NCI-H2227 (cell line): ENCODE measurements at regions not wholly inside any gene's neighbourhood (a gene's known extent, or its start where the extent isn't known, plus 50 kb on each side); places are given as distances from the start of the nearest gene placed in this dataset.

Experiments
- DNase-seq: peaks from one replicate; lab custom pipeline; 2025; ENCODE audit not compliant: unreplicated experiment; lab: John Stamatoyannopoulos, UW

DNA sequence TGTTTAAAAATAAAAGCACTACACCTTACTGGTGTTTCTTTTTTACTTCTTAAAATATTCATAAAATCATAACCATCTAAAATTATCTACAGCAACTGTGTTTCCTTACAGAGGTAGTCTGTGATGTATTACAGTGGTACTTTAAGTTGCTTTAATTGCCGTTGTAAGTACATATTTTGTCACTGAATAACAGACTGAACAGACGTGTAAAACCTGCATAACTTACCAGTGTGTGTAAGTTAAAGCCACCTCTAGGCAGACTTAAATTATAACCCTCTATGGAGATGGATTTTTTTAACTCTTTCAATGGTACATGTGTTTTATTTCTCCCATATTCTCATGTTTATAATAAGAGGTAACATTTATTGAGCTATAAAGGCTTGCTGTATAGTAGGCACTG lies 166.8 kb downstream of the NR4A2 start:
- no peak for DNase-seq

DNA sequence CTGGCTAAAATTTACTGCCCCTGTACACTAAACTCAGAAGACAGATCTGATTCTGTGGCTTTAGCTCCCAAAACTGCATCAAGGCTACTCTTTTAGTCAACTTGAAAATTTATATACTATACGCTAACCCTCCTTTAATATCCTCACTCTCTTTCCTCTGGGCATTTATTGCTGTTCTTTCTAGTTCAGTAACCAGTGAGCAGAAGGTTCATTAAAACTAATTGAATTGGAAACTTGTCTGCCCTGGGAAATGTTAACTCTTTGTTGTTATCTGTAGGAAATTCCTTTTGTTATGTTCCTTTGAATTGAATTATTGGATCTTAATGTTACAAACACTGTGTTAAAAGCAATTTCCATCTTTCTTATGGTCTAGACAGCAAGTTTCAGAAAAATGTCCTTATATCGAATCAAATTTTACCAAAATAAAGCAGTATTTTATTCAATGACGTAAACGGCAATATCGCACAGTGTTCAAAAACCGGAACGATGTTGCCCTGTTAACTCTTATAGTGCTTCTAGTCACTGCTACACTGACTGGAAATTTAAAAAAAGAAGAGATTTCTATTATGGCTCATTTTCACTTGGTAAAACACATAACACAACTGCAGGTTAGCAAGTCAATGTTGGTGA lies 168.3 kb downstream of the NR4A2 start:
- DNase-seq, result no peak

DNA sequence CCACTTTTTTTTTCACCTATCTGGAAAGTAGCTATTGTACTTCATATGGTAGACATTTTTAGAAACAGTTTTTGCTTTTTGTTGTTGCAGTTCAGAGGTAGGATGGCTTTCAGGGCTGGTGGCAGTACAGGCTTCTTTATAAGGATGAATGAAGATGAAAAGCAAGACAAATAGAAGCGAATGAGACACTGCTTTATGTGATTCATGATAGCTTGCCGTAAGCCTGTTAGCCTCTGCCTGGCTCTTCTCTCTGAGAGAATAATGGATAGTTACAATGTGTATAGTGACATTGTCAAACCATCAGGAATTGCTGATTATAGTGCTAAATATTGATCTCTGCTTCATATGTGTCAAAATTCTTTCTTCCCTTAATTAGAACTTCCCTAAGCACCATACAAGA lies 173.7 kb downstream of the NR4A2 start:
- DNase-seq, result peak; percentile 17

DNA sequence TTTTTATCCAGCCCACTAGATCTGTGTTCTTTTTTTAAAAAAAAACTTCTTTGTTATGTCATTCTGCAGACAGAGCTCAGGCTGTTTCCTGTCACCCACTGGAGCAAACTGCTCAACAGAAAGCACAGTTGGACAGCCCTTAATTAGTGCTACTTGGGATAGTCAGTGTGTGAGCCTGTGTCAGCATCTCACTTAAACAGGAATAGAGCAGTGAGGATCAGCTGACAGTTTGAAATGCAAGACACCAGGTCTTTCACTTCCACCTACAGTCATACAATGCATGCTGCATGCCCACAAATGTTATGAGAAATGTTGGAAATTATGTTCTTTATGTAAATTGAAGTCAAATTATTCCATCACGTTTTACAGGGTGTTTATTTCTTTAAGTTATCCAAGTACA lies 174.9 kb downstream of the NR4A2 start:
- peak; percentile 11 for DNase-seq

DNA sequence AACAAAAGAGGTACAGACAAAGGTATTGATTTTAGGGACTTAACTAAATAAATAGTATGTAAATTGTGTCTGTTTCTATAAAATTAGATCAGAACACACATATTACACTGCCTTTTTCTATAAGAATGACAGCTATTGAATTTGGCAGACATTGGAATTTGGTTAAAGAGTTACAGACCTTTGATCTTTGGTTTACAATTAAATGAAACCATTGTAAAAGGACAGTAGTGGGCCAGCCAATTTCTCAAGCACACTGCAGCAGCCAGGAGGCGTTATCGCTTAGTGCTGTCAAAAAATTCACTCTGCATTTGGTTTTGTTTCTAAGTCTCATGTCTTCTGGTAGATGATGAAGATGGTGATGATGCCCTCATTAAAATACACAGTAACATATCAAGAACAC lies 175.9 kb downstream of the NR4A2 start:
- DNase-seq, result no peak

DNA sequence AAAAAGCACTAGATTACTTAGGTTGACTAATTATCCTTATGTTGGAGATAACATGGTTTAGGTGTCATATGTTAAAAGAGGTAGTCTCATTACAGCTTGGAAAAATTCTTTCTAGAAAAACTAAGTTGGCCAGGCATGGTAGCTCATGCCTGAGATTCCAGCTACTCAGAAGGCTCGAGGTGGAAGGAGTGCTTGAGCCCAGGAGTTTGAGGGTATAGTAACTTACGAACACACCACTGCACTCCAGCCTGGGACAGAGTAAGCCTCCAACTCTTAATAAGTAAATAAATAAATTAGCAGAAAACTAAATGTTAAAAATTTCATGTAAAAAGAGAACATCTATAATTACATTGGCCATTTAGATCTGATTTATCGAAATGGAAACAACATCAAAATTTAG lies 177.2 kb downstream of the NR4A2 start:
- DNase-seq, result no peak

DNA sequence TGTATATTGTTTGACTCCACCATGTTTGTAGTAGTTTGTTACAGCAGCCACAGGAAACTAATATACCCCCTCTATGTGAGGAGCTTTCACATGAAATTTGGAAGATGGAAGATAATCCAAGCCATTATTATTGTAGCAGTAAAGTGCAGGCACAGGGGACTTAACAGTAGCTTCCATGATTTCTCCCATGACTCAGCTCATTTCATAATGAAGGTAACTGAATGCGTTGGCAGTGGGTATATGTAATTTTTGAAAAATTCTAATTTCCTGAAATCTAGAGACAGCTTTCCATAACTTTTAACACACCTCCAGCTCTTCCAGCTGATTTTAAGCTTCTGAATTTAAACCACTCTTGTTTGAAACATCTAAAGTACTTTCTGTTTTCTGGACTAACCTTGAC lies 181.2 kb downstream of the NR4A2 start:
- no peak for DNase-seq

DNA sequence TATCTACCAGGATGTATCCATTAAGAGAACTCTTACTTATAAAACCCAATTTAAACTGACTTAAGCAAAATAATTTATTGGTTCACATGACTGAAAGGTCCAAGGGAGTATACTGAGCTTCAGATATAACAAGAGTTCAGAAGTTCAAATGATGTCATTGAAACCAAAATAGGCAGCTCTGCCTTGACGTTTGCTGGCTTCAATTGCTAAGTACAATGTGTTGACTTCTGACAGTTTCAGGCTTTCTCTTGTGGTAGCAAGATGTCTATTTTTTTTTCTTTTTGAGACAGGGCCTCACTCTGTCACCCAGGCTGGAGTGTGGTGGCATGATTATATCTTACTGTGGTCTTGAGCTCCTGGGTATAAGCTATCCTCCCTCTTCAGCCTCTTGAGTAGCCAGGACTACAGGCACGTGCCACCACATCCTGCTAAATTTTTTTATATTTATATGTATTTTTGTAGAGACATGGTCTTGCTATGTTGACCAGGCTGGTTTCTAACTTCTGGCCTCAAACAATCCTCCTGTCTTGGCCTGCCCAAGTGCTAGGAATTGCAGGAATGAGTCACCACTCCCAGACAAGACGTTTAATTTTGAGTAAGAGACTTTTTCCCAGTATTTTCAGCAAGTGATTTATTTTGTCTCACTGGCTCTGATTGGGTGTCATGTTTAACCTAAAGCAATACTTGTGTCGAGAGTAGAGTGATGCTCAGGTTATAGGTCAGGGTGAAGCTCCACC lies 184.8 kb downstream of the NR4A2 start:
- DNase-seq, result peak; percentile 10

DNA sequence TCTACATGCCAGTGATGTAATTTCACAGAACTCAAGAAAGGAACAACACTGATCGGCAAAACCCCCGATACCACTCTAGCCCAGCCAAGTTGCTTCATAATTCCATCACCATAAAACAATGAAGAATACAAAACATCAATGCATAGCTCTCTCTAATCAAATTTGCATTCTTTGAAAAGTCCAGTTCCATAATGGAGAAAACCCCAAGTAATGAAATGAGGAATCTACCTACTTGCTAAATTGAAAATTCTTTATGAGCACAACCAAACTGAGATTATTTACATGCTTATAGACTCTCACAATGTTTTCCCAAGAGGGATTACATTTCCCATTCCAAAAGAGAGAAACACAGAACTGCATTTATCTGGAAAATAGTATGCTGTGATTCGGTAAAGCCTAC lies 186.5 kb downstream of the NR4A2 start:
- DNase-seq, result no peak

DNA sequence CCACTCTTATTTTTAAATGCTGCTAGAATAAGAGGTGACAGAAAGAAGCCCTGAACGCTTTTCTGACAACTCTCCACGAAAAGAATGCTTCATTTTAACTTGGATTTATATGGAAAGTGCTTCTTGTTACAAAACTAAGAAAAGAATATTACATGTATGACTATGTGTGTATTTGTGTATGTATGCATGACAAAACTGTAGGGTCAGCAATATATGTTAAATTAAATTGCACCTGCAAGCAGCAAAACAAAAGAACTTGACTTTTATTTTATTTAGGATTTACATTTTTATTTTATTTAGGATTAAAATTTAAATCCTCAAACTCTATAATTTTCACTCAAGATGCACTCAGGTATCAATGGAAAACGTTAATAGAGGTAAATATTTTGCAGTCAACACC lies 187.1 kb downstream of the NR4A2 start:
- DNase-seq, result no peak

DNA sequence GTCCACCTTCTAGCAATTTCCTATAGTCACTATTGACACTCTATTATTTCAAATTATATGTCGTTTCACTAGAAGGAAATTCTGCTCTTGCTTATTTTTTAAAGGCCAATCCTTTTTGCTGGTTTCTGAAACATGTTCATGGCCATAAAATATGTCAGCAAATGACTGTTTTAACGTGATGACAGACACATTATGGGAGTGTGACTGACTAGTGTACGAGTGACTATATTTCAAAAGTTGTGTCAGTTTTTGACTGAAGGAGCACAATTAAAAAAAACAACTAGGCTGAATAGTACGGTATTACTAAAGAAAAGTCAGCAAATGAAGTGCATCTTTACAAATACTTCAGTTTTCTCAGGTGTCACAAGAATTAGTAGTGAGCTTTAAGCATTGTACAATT lies 196.0 kb downstream of the NR4A2 start:
- no peak for DNase-seq

DNA sequence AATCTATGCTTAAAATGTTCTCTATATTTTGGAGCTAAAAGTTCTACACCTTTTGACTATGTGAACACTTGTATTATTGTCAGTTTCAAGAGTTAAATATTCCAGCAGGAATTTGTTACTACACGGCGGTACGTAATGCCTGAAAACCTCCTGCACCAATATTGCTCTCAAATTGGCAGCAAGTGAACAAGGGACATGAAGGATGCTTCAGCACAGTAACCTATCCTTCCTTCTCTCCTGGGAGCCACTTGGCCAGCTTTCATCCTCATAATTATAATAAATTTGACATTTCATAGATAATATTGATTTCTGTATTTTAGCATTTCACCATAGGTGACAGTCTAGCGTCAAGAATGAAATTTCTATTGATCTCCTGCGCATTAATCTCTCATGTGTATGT lies 197.6 kb downstream of the NR4A2 start:
- DNase-seq, result no peak

DNA sequence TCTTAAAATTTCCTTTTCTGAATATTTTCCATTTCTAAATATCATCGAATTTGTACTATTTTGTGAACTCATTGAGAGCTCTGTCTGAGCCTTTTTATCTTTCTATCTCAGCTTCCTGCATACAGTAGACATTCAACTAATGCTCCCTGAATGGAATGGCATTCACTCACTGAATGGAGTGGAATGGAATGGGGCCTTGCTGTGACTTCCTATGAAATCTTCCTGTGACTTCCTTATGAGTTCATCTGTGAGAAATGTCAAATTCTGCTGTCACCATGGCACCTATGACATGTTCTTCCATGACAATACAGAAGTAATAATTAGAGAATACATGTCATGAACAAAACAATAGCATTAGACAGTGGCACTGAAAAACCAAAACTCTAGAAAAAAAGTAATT lies 199.6 kb downstream of the NR4A2 start:
- DNase-seq, result no peak

DNA sequence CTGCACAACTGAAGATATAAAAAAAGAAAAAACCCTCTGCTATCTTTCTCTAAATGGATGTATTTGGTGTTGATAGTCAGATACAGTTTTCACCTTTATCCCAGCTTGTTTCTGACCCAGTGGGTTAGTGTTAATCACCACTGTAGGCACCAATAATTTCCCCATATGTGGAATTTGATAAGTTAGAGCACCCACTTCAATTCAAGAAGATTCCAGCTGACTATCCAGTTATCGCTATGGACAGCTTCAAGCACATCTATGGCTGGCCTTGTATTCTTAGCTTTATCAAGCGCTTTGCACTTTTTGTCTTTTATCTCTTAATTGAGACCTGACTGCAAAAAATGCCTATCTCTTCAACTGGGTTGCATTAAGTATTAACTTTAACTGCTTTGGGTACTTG lies 200.4 kb downstream of the NR4A2 start:
- no peak for DNase-seq

DNA sequence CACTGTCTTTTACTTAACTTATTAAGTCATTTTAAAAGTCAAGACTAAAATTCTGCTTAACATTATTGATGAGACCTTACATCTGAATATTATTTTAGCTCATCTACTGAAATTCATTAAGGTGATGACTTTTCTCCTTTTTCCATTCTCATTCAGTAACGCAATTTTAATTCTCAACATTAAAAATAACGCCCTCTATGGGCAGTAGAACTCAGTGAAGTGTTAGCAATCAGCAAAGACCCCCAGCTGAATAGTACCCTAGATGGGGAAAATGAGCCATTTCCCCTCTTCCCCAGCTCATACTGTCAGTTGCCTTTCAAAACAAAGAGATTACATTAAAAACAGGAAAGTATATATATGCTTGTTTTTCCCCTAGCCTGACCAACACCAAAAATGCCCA lies 203.3 kb downstream of the NR4A2 start:
- DNase-seq, result no peak

DNA sequence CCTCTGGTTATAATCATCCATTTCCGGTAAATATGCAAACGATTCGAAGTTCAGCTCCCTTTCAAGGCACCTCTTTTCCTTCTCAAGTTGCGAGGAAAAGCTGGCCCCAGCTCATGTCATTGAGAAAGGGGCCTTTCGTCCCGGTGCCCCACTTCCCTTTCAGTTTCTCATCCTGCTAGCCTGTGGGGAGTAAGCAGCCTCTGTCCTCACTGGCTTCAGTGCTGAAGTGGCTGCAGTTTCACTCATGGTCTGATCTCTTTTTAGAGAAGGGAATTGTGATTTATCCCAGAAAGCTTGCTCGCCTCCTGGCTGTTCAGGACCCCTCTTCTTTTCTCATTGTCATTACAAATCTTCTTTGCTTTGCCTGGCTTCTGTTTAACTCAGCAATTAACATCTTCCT lies 207.5 kb downstream of the NR4A2 start:
- DNase-seq, result no peak

DNA sequence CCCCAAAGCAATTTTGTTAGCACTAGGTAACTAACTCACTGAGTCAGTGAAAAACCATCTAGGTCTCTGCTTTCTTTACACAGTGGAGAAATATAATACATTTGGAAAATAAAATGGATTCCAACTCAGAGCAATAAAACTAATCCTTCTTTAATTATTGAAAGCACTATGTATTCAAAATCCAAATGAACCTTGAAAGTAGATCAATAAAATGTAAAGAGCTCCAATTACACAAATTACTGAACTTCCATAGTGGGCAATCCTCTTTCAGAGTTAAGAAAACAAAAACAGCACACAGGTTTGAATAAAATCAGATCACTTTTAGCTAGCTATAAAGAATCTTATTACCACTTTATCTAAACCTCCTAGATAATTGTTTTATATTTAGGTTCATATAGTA lies 208.1 kb downstream of the NR4A2 start:
- no peak for DNase-seq

DNA sequence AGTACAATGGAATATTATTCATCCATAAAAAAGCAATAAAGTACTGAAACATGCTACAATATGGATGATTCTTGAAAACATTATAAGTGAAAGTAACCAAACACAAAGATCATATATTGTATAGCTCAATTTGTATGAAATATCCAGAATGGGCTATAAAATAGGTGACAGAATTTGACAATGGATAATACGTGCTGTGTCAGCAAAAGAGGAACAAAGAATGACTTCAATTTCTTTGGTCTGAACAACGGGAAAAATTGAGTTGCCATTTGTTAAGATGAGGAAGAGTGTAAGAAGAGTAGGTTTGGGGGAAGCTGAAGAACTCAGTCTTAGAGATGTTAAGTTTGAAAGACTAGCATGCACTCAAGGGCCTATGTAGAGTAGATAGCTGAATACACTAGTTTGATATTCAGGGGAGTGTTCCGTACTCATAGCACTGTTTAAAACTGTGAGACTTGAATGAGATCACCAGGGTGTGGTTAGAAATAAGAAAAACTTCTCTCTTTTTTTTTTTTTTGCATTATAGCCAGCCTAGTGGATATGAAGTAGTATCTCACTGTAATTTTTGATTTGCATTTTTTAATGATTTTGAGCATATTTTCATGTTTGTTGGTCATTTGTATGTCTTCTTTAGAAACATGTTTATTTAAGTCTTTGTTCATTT lies 213.6 kb downstream of the NR4A2 start:
- no peak for DNase-seq

DNA sequence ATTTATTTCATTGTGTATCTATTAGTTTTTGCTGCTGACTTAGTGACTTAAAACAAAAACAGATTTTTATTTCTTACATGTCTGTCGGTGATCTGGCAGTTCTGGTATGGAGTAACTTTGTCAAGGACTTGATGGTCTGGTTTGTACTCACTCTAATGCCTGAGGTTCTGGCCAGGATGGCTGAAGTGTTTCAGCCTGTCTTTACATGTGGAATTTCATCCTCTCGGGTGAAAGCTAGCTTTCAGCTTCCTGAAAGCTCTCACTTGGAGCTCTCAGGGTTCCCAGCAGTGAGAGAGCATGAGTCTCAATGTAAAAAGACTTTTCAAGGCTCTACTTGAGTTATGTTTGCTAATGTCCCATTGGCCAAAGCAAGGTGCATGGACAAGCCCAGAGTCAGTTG lies 216.4 kb downstream of the NR4A2 start:
- DNase-seq, result no peak

DNA sequence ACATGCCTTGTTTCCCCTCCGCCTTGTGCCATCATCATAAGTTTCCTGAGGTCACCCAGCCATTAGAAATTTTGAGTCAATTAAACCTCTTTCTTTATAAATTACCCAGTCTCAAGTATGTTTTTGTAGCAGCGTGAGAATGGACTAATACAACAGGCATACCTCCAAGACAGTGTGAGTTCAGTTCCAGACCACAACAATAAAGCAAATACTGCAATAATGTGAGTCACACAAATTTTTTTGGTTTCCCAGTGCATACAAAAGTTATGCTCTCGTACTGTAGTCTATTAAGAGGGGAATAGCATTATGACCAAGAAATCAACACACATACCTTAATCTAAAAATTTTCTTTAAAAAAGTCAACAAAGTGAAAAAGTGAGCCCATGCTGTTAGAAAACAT lies 217.2 kb downstream of the NR4A2 start:
- DNase-seq, result no peak

DNA sequence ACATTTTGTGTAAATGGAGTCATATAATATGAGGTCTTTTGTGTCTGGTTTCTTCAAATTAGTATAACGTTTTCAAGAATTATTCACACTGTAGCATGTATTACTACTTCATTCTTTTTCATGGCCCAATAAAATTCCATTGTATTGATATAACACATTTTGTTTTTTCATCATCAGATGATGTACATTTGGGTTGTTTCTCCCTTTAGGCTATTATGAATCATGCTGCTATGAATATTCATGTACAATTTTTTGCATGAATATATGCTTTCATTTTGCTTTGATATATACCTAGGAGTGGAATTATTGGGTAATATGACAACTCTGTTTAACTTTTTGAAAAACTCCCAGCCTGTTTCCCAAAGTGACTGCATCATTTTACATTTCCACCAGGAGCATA lies 220.2 kb downstream of the NR4A2 start:
- no peak for DNase-seq

DNA sequence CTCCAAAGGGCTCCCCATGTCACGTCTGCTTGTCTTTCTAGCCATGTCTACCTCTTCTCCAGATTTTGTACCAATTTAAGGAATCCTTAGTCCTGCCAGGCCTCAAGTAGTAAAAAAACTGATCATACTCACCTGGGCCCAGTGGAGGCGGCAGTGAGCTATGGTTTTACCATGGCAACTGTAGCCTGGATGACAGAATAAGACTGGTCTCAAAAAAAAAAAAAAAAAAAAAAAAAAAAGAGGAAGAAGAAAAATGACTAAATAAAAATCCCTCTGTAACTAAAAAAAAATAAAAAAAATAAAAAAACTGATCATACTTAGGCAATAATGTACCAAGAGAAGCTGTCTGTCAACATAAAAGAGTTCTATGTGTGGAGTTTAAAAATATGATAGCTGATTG lies 221.6 kb downstream of the NR4A2 start:
- DNase-seq, result no peak

DNA sequence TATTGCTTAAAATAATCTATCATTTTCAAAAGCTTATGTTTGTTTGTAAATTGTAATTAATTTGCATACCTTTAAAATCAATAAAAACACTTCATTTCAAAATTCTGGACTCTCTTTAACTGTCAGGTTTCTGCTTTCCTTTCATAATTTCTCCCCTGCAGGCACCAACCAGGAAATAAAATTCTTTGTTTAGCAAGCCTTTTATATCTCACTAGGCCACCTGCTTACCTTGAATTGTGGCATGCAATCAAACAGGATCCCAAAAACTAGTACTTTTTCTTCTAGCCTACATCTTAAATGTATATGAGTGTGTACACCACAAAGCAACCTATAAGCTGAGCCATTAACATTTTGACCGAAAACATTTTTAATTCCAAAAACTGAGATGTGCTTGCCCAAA lies 233.1 kb downstream of the NR4A2 start:
- DNase-seq, result no peak
